Thyroid gland (tissue), 4 donors: ENCODE measurements at regions not wholly inside any gene's neighbourhood (a gene's known extent, or its start where the extent isn't known, plus 50 kb on each side); places are given as distances from the start of the nearest gene placed in this dataset.

Source experiments
- DNase-seq, 2 donors: peaks; one replicate each; pipeline ENCODE4 v3.0.0-alpha.2; 2019
- H3K27ac ChIP-seq, 3 donors: fragments of 200-600 bp; sonication (generic); 1 replicate in 2 of 3; 2 replicates in 1 of 3; pipeline ENCODE4 v1.5.1; 2016 to 2019; ENCODE audit warnings: mild to moderate bottlenecking in 1 of 3, moderate library complexity in 1 of 3
- H3K27me3 ChIP-seq: fragments of 200-600 bp; sonication (generic); one replicate; pipeline ENCODE4 v1.5.1; 2019
- H3K36me3 ChIP-seq, 2 donors: fragments of 200-600 bp; sonication (generic); one replicate each; pipeline ENCODE4 v1.5.1; 2016 to 2019
- H3K4me1 ChIP-seq, 2 donors: fragments of 200-600 bp; sonication (generic); one replicate each; pipeline ENCODE4 v1.5.1; 2017 to 2019
- H3K4me3 ChIP-seq, 3 donors: fragments of 200-600 bp; sonication (generic); replicated peaks in 1 of 3; 1 replicate in 2 of 3; 2 replicates in 1 of 3; pipeline ENCODE4 v1.5.1; 2016; ENCODE audit warnings: mild to moderate bottlenecking in 1 of 3
- H3K9me3 ChIP-seq: fragments of 200-600 bp; sonication (generic); one replicate; pipeline ENCODE4 v1.5.1; 2017
- CTCF ChIP-seq, 6 experiments: fragments of 200-600 bp in 3 of 6; fragments of 450-650 bp in 3 of 6; sonication (generic) in 3 of 6; IDR thresholded peaks; one replicate each; pipeline ENCODE4 v1.5.1; 2016 to 2019; ENCODE audit warnings: antibody characterized with exemption in 6 of 6, mild to moderate bottlenecking in 2 of 6, inconsistent platforms in 1 of 6, moderate library complexity in 1 of 6
- POLR2A ChIP-seq, 2 donors: fragments of 450-650 bp; IDR thresholded peaks; one replicate each; pipeline ENCODE4 v1.6.1; 2017; ENCODE audit warnings: antibody characterized with exemption in 2 of 2, mild to moderate bottlenecking in 2 of 2, moderate library complexity in 1 of 2
- WGBS, 2 donors: methylation state at CpG; one replicate each; pipeline ENCODE4 v1.1.5; 2017; 5-methylcytosine and 5-hydroxymethylcytosine counted together
- intact Hi-C: fragments of 100-400 bp; cut with DNase I; formaldehyde crosslinking; loops from one replicate; pipeline ENCODE4 v1.15.1; 2023

GRCh38 chr9:113798062-113799030 lies 77.8 kb upstream of the ZNF618 start:
- Histone ChIP-seq H3K27ac (no peak overlapping the region), H3K4me3 (no peak overlapping the region), H3K4me1 (no peaks in the 10 kb centered on the region), H3K27me3 (no peaks in the 10 kb centered on the region), H3K9me3 (no peaks in the 10 kb centered on the region), H3K36me3 (no peaks in the 10 kb centered on the region)
- 87% methylated on average over 13 of the region's 13 CpGs for WGBS, 2 donors
- TF ChIP-seq CTCF (IDR thresholded peaks at IDR 0.05) (no peak), POLR2A (IDR thresholded peaks at IDR 0.05) (no peak)
- intact Hi-C loops, result no loop called here
- no peak for DNase-seq

GRCh38 chr9:113800276-113800675 lies 75.8 kb upstream of the ZNF618 start:
- Histone ChIP-seq H3K27me3 (no peaks in the 10 kb centered on the region), H3K4me1 (no peaks in the 10 kb centered on the region), H3K9me3 (no peaks in the 10 kb centered on the region), H3K27ac (no peak overlapping the region), H3K4me3 (no peak overlapping the region), H3K36me3 (no peaks in the 10 kb centered on the region)
- intact Hi-C loops, result loop anchor here (10.0 kb wide), 1 partner anchor 235 kb away; no protein-coding TSS in a partner anchor
- no peak for DNase-seq
- 95 to 97% methylated on average over 2 of the region's 2 CpGs for WGBS, 2 donors
- TF ChIP-seq CTCF (IDR thresholded peaks at IDR 0.05), result no peak
- no peak for TF ChIP-seq POLR2A (IDR thresholded peaks at IDR 0.05)

GRCh38 chr9:113803811-113804589 lies 72.1 kb upstream of the ZNF618 start:
- Histone ChIP-seq H3K4me1 (peaks cover 0 to 4% of the 10 kb centered on the region in 2 donors), H3K27me3 (no peaks in the 10 kb centered on the region), H3K4me3 (no peak overlapping the region), H3K36me3 (no peaks in the 10 kb centered on the region), H3K9me3 (no peaks in the 10 kb centered on the region), H3K27ac (no peak overlapping the region)
- WGBS, 2 donors, result 82 to 85% methylated on average over 8 of the region's 8 CpGs
- intact Hi-C loops, result loop anchor here (10.0 kb wide), 1 partner anchor 231 kb away; no protein-coding TSS in a partner anchor
- no peak for TF ChIP-seq CTCF (IDR thresholded peaks at IDR 0.05)
- no peak for TF ChIP-seq POLR2A (IDR thresholded peaks at IDR 0.05)
- no peak for DNase-seq

GRCh38 chr9:113805486-113806132 lies 70.5 kb upstream of the ZNF618 start:
- intact Hi-C loops, result loop anchor here (10.0 kb wide), 1 partner anchor 229 kb away; no protein-coding TSS in a partner anchor
- no peak overlapping the region for H3K4me3 ChIP-seq
- DNase-seq, result no peak
- H3K27me3 ChIP-seq, result no peaks in the 10 kb centered on the region
- no peak for TF ChIP-seq CTCF (IDR thresholded peaks at IDR 0.05)
- TF ChIP-seq POLR2A (IDR thresholded peaks at IDR 0.05), result no peak
- peaks cover 0 to 4% of the 10 kb centered on the region in 2 donors for H3K4me1 ChIP-seq
- H3K9me3 ChIP-seq, result no peaks in the 10 kb centered on the region
- 82 to 84% methylated on average over 9 of the region's 9 CpGs for WGBS, 2 donors
- H3K36me3 ChIP-seq, result no peaks in the 10 kb centered on the region
- no peak overlapping the region for H3K27ac ChIP-seq
